ENCODE measurements at regions not wholly inside any gene's neighbourhood (a gene's known extent, or its start where the extent isn't known, plus 50 kb on each side); places are given as distances from the start of the nearest gene placed in this dataset.
"Not testable (repeated sequence)": the region's sequence is repeated elsewhere in the genome, so short reads cannot be mapped to it uniquely, and the experiment has no call there.

- Histone ChIP-seq H3K4me3 (no peak overlapping the region), H3K27ac (replicated peaks) (no peak overlapping the region), H3K27me3 (ENCODE audit: low read depth) (no peaks in the 10 kb centered on the region), H3K4me1 (no peaks in the 10 kb centered on the region), H3K36me3 (no peaks in the 10 kb centered on the region), H3K9me3 (replicated peaks) (no peaks in the 10 kb centered on the region)
- intact Hi-C loops (cut with micrococcal nuclease): no loop called here
- TF ChIP-seq CTCF (IDR thresholded peaks at IDR 0.05; ENCODE audit: borderline replicate concordance): no peak
- no peak for DNase-seq
Measured at GRCh38 chr4:159864337-159864736, 761.5 kb downstream of the RAPGEF2 start.

DNA sequence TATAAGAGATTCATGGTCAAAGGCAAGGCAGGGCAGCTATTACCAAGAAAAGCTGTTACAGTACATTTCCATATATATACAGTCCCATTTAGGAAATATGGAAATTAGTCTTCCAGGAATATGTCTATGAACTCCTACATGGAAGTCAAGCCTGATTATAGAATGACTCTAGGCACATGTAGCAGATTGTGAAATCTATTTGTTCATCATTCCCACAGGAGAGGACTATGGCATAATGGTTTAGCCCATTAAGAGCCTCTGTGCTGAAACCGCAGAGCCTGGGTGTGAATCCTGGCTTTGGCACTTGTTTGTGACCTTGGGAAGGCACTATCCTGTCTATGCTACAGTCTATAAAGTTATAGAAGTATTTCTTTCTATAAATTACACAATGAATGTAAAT is 764.8 kb downstream of the RAPGEF2 start:
- Histone ChIP-seq H3K9me3 (replicated peaks) (no peaks in the 10 kb centered on the region), H3K27ac (replicated peaks) (no peak overlapping the region), H3K27me3 (ENCODE audit: low read depth) (no peaks in the 10 kb centered on the region), H3K4me3 (no peak overlapping the region), H3K36me3 (no peaks in the 10 kb centered on the region), H3K4me1 (no peaks in the 10 kb centered on the region)
- intact Hi-C loops (cut with micrococcal nuclease): no loop called here
- no peak for DNase-seq
- no peak for TF ChIP-seq CTCF (IDR thresholded peaks at IDR 0.05; ENCODE audit: borderline replicate concordance)

DNA sequence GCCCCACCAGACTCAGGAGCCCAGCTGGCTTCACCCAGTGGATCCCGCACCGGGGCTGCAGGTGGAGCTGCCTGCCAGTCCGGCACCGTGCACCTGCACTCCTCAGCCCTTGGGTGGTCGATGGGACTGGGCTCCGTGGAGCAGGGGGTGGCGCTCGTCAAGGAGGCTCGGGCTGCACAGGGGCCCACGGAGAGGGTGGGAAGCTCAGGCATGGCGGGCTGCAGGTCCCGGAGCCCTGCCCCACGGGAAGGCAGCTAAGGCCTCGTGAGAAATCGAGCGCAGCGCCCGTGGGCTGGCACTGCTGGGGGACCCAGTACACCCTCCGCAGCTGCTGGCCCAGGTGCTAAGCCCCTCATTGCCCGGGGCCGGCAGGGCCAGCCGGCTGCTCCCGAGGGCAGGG is 766.1 kb downstream of the RAPGEF2 start:
- H3K27me3 ChIP-seq (ENCODE audit: low read depth); H3K4me1 ChIP-seq; DNase-seq; H3K4me3 ChIP-seq; H3K27ac ChIP-seq (replicated peaks); H3K36me3 ChIP-seq; H3K9me3 ChIP-seq (replicated peaks); intact Hi-C loops (cut with micrococcal nuclease): not testable (repeated sequence)

DNA sequence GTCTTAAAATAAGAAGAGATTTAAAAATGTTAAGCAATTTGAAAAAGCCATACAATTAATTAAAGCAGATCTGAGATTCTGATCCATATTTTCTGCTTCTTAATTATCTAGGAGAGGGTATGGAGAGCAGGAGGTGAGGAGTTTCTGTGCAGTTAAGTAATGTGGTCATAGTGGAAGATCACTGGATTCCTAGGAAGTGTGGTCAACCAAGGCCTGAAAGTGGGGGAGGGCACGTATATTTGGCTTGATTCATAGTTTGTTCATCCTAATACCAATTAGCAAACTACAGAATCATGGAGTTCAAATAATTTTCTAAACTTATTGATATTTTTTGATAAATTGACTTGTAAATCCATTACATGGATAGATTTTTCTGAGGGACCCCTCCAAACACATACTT is 768.3 kb downstream of the RAPGEF2 start:
- H3K27ac ChIP-seq (replicated peaks): no peak overlapping the region
- no peaks in the 10 kb centered on the region for H3K4me1 ChIP-seq
- H3K27me3 ChIP-seq (ENCODE audit: low read depth): no peaks in the 10 kb centered on the region
- DNase-seq: no peak
- H3K4me3 ChIP-seq: no peak overlapping the region
- no peak for TF ChIP-seq CTCF (IDR thresholded peaks at IDR 0.05; ENCODE audit: borderline replicate concordance)
- no peaks in the 10 kb centered on the region for H3K36me3 ChIP-seq
- peaks cover 14% of the 10 kb centered on the region for H3K9me3 ChIP-seq (replicated peaks)
- intact Hi-C loops (cut with micrococcal nuclease): no loop called here

GRCh38 chr4:159881158-159881557 is 778.3 kb downstream of the RAPGEF2 start:
- DNase-seq: no peak
- Histone ChIP-seq H3K27me3 (ENCODE audit: low read depth) (no peaks in the 10 kb centered on the region), H3K4me3 (no peak overlapping the region), H3K4me1 (no peaks in the 10 kb centered on the region), H3K9me3 (replicated peaks) (peaks cover 5% of the 10 kb centered on the region), H3K27ac (replicated peaks) (no peak overlapping the region), H3K36me3 (no peaks in the 10 kb centered on the region)
- TF ChIP-seq CTCF (IDR thresholded peaks at IDR 0.05; ENCODE audit: borderline replicate concordance): no peak
- intact Hi-C loops (cut with micrococcal nuclease): no loop called here

DNA sequence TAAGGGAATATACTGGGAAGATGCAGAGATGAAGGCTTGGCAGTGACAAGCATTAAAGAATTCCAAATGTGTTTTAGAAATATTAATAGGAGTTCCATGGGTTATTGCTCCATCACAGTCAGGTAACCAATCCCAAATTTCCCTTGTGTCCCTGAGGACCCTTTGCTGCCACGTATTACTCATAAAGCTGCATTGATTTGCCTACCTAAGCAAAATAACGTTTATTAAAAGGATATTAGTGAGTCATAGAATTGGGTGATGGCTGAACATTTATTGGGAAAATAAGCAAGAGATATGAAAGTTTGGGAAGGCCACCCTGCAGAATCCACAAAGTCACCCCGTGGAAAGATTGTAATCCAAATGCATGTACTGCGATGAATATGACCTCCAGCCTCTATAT is 782.1 kb downstream of the RAPGEF2 start:
- no peak for DNase-seq
- Histone ChIP-seq H3K4me1 (no peaks in the 10 kb centered on the region), H3K36me3 (no peaks in the 10 kb centered on the region), H3K9me3 (replicated peaks) (peaks cover 6% of the 10 kb centered on the region), H3K27ac (replicated peaks) (no peak overlapping the region), H3K4me3 (no peak overlapping the region), H3K27me3 (ENCODE audit: low read depth) (no peaks in the 10 kb centered on the region)
- intact Hi-C loops (cut with micrococcal nuclease): no loop called here
- TF ChIP-seq CTCF (IDR thresholded peaks at IDR 0.05; ENCODE audit: borderline replicate concordance): no peak
